Activated CD4-positive, alpha-beta T cell treated with anti-CD3 and anti-CD28 coated beads for 36 hours (primary cell): ENCODE measurements at regions not wholly inside any gene's neighbourhood (a gene's known extent, or its start where the extent isn't known, plus 50 kb on each side); places are given as distances from the start of the nearest gene placed in this dataset.
"Not testable (repeated sequence)": the region's sequence is repeated elsewhere in the genome, so short reads cannot be mapped to it uniquely, and the experiment has no call there.

ENCODE experiments used
- ATAC-seq: fragments of 200-7000 bp; cut with Tn5 transposase; one replicate; pipeline ENCODE4 v1.10.0; 2021; ENCODE audit warnings: mild to moderate bottlenecking, moderate library complexity
- CTCF ChIA-PET: fragments of 350-600 bp; sonication (Branson Sonifier 250); formaldehyde crosslinking; loops from one replicate; lab custom pipeline; 2021; ENCODE audit warnings: antibody characterized with exemption; lab: Charles Lee
- POLR2A ChIA-PET: fragments of 350-600 bp; sonication (Branson Sonifier 250); formaldehyde crosslinking; loops from one replicate; lab custom pipeline; 2021; ENCODE audit warnings: antibody characterized with exemption, inconsistent platforms; lab: Charles Lee
- DNase-seq: peaks from one replicate; pipeline ENCODE4 v3.0.0-alpha.2; 2020
- H3K27ac Mint-ChIP-seq: one replicate; pipeline ENCODE4 v1.8.0; 2021; ENCODE audit warnings: mixed read lengths
- H3K27me3 Mint-ChIP-seq: one replicate; pipeline ENCODE4 v1.8.0; 2021; ENCODE audit warnings: mixed read lengths
- H3K36me3 Mint-ChIP-seq: one replicate; pipeline ENCODE4 v1.8.0; 2021; ENCODE audit warnings: low read depth, mixed read lengths
- H3K4me1 Mint-ChIP-seq: one replicate; pipeline ENCODE4 v1.8.0; 2021; ENCODE audit warnings: mixed read lengths
- H3K4me3 Mint-ChIP-seq: one replicate; pipeline ENCODE4 v1.8.0; 2021; ENCODE audit warnings: mild to moderate bottlenecking, moderate library complexity, mixed read lengths
- H3K9me3 Mint-ChIP-seq: one replicate; pipeline ENCODE4 v1.8.0; 2021; ENCODE audit warnings: low read depth, mixed read lengths
- intact Hi-C, 2 experiments: fragments of 100-400 bp; cut with DNase I in 1 of 2; cut with micrococcal nuclease in 1 of 2; formaldehyde crosslinking; loops; one replicate each; pipeline versions ENCODE4 v1.14.2 to v1.15.1; 2022 to 2024; cut with DNase I, micrococcal nuclease

GRCh38 chr1:213418268-213419071 lies 367.4 kb downstream of the RPS6KC1 start:
- no peak for DNase-seq
- intact Hi-C loops = no loop called here
- POLR2A ChIA-PET = no interaction called here
- CTCF ChIA-PET = no interaction called here
- H3K36me3 Mint-ChIP-seq = no peaks in the 10 kb centered on the region
- no peaks in the 10 kb centered on the region for H3K27me3 Mint-ChIP-seq
- no peak overlapping the region for H3K4me3 Mint-ChIP-seq
- H3K27ac Mint-ChIP-seq = no peak overlapping the region
- no peaks in the 10 kb centered on the region for H3K4me1 Mint-ChIP-seq
- no peaks in the 10 kb centered on the region for H3K9me3 Mint-ChIP-seq
- ATAC-seq = no peak

DNA sequence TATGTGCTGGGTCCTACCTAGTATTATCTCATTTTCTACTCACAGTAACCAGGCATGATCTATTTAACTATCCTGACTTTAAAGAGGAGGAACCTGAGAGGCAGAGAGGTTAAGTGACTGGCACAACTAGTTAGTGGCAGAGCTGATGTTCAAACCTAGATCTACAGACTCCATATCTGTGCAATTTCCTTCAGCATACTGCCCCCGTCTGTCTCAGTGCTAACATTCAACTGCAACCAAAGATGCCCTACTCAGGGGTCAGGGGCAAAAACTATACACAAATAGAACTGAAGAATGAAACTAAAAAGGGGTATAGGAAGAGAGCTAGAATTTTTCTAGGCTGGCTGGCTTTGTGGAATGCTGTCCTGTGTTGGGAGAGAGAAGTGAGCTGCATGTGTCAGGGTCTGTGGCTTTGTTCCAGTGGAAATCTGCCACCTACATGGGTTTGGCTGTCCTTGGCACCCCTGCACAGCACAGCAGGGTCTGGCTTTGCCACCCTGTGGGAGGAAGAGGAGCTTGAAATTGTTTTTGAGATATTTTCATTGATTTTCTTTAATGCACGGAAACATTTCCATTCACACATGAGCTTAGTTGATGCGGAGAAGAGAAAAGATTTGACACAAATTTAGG lies 368.5 kb downstream of the RPS6KC1 start:
- H3K27ac Mint-ChIP-seq = no peak overlapping the region
- intact Hi-C loops = no loop called here
- ChIA-PET POLR2A (no interaction called here), CTCF (interaction anchor here (0.7 to 0.8 kb wide), 3 partner anchors 38 to 111 kb away, joined by 3 to 4 read pairs (median 3); no protein-coding TSS in a partner anchor)
- DNase-seq = no peak
- H3K9me3 Mint-ChIP-seq = no peaks in the 10 kb centered on the region
- H3K4me3 Mint-ChIP-seq = no peak overlapping the region
- H3K27me3 Mint-ChIP-seq = no peaks in the 10 kb centered on the region
- H3K4me1 Mint-ChIP-seq = no peaks in the 10 kb centered on the region
- H3K36me3 Mint-ChIP-seq = no peaks in the 10 kb centered on the region
- no peak for ATAC-seq

DNA sequence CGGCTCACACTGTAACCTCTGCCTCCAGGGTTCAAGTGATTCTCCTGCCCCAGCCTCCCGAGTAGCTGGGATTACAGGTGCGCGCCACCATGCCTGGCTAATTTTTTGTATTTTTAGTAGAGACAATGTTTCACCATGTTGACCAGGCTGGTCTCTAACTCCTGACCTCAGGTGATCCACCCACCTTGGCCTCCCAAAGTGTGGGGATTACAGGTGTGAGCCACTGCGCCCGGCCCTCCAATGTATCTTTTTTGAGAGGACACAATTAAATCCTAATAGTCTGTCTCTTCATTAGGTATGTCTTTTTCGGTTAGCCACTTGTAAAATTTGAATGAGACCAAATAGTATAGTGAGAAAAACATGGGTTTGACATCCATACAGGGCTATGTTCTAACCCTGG lies 370.1 kb downstream of the RPS6KC1 start:
- H3K27me3 Mint-ChIP-seq, POLR2A ChIA-PET, CTCF ChIA-PET, ATAC-seq, intact Hi-C loops, H3K36me3 Mint-ChIP-seq, H3K4me3 Mint-ChIP-seq, DNase-seq, H3K27ac Mint-ChIP-seq, H3K4me1 Mint-ChIP-seq, H3K9me3 Mint-ChIP-seq: not testable (repeated sequence)

DNA sequence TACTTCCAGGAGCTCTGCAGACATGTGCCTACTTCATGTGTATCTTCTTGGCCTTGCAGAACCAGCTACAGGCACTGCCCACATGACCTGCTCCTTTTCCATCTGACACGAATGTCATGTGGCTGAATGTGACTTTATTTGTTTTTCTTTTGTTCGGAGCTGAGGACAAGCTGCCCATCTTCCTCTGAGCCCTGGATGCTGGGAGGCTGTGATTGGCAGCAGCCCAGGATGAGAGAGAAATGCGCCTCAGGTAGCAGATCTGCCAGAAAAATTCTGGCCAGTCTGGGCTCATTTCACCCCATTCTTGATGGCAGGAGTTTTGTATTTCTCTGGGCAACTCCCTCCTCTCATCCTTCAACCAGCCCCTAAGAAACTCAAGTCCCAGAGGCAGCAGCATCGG lies 372.0 kb downstream of the RPS6KC1 start:
- CTCF ChIA-PET = no interaction called here
- Mint-ChIP-seq H3K27me3 (no peaks in the 10 kb centered on the region), H3K4me1 (no peaks in the 10 kb centered on the region), H3K9me3 (no peaks in the 10 kb centered on the region), H3K27ac (no peak overlapping the region), H3K36me3 (no peaks in the 10 kb centered on the region), H3K4me3 (no peak overlapping the region)
- POLR2A ChIA-PET = no interaction called here
- no peak for DNase-seq
- intact Hi-C loops = no loop called here
- ATAC-seq = no peak

GRCh38 chr1:213423605-213424004 lies 372.6 kb downstream of the RPS6KC1 start:
- Mint-ChIP-seq H3K27ac (no peak overlapping the region), H3K27me3 (no peaks in the 10 kb centered on the region), H3K4me1 (no peaks in the 10 kb centered on the region), H3K9me3 (no peaks in the 10 kb centered on the region), H3K36me3 (no peaks in the 10 kb centered on the region), H3K4me3 (no peak overlapping the region)
- ChIA-PET POLR2A (no interaction called here), CTCF (no interaction called here)
- intact Hi-C loops = no loop called here
- DNase-seq (no peak), ATAC-seq (no peak)

DNA sequence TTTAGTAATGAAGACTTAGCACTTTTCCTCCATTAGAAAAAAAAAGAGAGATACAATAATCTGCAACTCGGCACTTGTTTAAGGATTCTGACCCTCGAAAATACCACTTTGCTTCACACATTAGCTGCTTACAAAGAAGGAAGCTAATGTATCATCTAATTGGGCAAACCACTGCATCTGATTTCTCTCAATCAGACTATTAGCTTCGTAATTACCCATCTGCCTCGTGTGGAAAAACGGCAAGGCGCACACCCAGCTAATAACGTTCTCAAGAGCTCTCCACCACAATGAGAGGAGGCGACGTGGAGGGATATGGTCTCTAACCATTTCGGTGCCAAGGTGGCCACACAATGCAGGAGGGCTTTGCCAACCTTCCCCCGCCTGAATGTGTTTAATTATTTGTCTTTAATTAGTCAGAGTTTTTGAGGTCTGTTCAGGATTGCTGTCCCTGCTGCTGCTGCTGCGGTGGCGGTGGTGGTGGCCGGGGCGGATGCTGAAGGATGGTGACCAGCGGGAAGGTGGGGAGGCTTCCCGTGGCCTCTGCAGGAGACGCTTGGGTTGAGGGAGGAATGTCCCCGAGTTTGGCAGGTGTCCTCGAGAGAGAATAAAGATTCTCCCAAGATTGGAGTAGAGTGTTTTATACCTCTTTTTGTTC lies 374.5 kb downstream of the RPS6KC1 start:
- Mint-ChIP-seq H3K4me3 (no peak overlapping the region), H3K9me3 (no peaks in the 10 kb centered on the region), H3K36me3 (no peaks in the 10 kb centered on the region), H3K27me3 (no peaks in the 10 kb centered on the region), H3K27ac (no peak overlapping the region), H3K4me1 (no peaks in the 10 kb centered on the region)
- DNase-seq (no peak), ATAC-seq (no peak)
- ChIA-PET CTCF (interaction anchor here (0.6 to 0.7 kb wide), 2 partner anchors 638 to 1533 kb away, joined by 3 read pairs; no protein-coding TSS in a partner anchor), POLR2A (no interaction called here)
- intact Hi-C loops = no loop called here

GRCh38 chr1:213429642-213430041 lies 378.6 kb downstream of the RPS6KC1 start:
- no peaks in the 10 kb centered on the region for H3K27me3 Mint-ChIP-seq
- no peak for ATAC-seq
- no peaks in the 10 kb centered on the region for H3K4me1 Mint-ChIP-seq
- POLR2A ChIA-PET = interaction anchor here (0.7 kb wide), 1 partner anchor 1723 kb away, joined by 7 read pairs; no protein-coding TSS in a partner anchor
- H3K36me3 Mint-ChIP-seq = no peaks in the 10 kb centered on the region
- H3K9me3 Mint-ChIP-seq = no peaks in the 10 kb centered on the region
- H3K4me3 Mint-ChIP-seq = no peak overlapping the region
- H3K27ac Mint-ChIP-seq = no peak overlapping the region
- CTCF ChIA-PET = no interaction called here
- intact Hi-C loops = no loop called here
- DNase-seq = no peak

DNA sequence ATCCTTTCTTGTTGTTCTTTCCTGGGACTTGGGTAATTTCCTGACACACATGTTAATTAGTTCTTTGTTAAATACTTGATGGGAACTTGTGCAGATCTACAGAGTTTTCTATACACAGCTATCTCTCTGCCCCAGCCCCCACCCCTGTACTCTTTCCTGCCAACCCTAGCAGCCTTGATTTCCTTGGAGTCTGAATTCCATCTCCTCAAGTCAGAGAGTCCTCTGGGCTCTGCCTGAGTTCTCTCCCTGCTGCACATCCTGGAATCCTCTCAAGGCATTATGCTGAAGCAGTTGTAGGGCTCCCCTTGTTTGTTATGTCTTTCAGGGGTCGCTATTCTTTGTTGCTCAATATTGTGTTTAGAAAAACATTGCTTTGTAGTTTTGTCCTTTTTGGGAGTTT lies 384.7 kb downstream of the RPS6KC1 start:
- no peak overlapping the region for H3K4me3 Mint-ChIP-seq
- H3K36me3 Mint-ChIP-seq = no peaks in the 10 kb centered on the region
- H3K9me3 Mint-ChIP-seq = no peaks in the 10 kb centered on the region
- ATAC-seq (no peak), DNase-seq (no peak)
- CTCF ChIA-PET = no interaction called here
- intact Hi-C loops = no loop called here
- H3K27me3 Mint-ChIP-seq = peaks cover 5% of the 10 kb centered on the region
- POLR2A ChIA-PET = no interaction called here
- peaks cover 2% of the 10 kb centered on the region for H3K4me1 Mint-ChIP-seq
- H3K27ac Mint-ChIP-seq = no peak overlapping the region

DNA sequence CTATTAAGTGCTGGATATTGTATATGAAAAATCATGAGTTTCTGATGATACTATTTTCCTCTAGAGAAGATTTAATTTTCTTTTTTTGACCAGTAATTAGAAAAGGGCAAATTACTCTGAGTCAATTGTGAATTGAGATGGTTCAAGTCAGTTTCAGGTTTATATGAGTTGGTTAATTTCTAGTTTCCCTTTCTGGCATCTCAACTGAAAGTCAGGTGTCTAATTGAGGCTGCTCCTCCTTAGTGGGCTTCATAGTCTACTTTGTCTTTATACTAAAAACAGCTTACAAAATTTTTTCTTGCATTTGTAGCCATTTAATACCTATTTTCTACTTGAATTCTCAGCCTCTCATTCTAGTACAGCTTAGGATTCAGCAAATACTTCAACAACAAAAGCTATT lies 387.3 kb downstream of the RPS6KC1 start:
- DNase-seq (no peak), ATAC-seq (no peak)
- CTCF ChIA-PET = no interaction called here
- intact Hi-C loops = no loop called here
- Mint-ChIP-seq H3K36me3 (no peaks in the 10 kb centered on the region), H3K27me3 (peaks cover 5% of the 10 kb centered on the region), H3K4me1 (peaks cover 2% of the 10 kb centered on the region), H3K9me3 (no peaks in the 10 kb centered on the region), H3K4me3 (no peak overlapping the region), H3K27ac (no peak overlapping the region)
- POLR2A ChIA-PET = no interaction called here

DNA sequence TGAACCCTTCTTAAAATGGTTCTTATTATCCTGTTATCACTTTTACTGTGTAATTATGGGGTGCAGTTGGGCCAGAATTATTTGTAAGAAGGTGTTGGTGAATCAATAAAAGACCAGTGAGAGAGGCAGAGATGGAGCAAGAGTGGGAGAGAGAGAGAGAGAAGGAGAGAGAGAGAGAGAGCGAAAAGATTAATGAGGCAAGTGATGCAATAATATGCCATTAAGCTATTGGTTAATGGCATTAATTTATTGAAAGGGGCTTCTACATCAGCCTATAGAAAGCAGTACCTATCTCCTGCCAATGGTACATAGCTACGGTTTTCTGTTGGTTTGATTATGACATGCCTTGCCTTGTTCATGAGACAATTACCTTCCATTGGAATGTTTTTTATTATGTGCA lies 388.7 kb downstream of the RPS6KC1 start:
- H3K9me3 Mint-ChIP-seq = no peaks in the 10 kb centered on the region
- peaks cover 9% of the 10 kb centered on the region for H3K27me3 Mint-ChIP-seq
- H3K27ac Mint-ChIP-seq = no peak overlapping the region
- no peak overlapping the region for H3K4me3 Mint-ChIP-seq
- ChIA-PET CTCF (no interaction called here), POLR2A (no interaction called here)
- DNase-seq (no peak), ATAC-seq (no peak)
- H3K36me3 Mint-ChIP-seq = no peaks in the 10 kb centered on the region
- H3K4me1 Mint-ChIP-seq = peaks cover 2% of the 10 kb centered on the region
- intact Hi-C loops = no loop called here

DNA sequence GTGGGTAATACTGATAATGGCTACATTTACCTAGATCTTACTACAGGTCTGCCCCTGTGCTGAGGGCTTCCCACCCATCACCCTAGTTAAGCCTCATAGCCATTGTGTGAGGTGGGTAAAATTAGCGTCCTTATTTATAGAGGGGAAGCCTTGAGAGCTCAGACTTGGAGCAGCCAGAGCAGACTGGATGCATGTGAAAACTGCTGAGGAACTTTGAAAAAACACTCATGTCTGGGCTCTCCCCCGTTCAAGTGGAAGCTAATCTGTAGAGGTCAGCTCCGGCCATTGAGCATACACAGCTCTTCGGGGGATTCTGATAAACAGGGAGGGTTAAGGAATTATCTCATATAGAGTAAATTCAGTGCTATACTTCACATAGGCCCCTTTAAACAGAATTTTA lies 389.7 kb downstream of the RPS6KC1 start:
- H3K27me3 Mint-ChIP-seq = peaks cover 11% of the 10 kb centered on the region
- H3K36me3 Mint-ChIP-seq = no peaks in the 10 kb centered on the region
- H3K4me1 Mint-ChIP-seq = peaks cover 2% of the 10 kb centered on the region
- DNase-seq (no peak), ATAC-seq (no peak)
- no peak overlapping the region for H3K27ac Mint-ChIP-seq
- POLR2A ChIA-PET = no interaction called here
- CTCF ChIA-PET = no interaction called here
- intact Hi-C loops = no loop called here
- H3K4me3 Mint-ChIP-seq = no peak overlapping the region
- H3K9me3 Mint-ChIP-seq = no peaks in the 10 kb centered on the region

GRCh38 chr1:213443415-213443814 lies 392.4 kb downstream of the RPS6KC1 start:
- Mint-ChIP-seq H3K36me3 (no peaks in the 10 kb centered on the region), H3K4me3 (no peak overlapping the region), H3K27ac (no peak overlapping the region), H3K9me3 (no peaks in the 10 kb centered on the region), H3K4me1 (peaks cover 2% of the 10 kb centered on the region), H3K27me3 (peaks cover 11% of the 10 kb centered on the region)
- ATAC-seq (no peak), DNase-seq (no peak)
- ChIA-PET CTCF (no interaction called here), POLR2A (no interaction called here)
- intact Hi-C loops = no loop called here
